GM18505 (cell line): ENCODE measurements at regions not wholly inside any gene's neighbourhood (a gene's known extent, or its start where the extent isn't known, plus 50 kb on each side); places are given as distances from the start of the nearest gene placed in this dataset.

Experiments used
- ATAC-seq: cut with Tn5 transposase; IDR thresholded peaks from one replicate; pipeline ENCODE4 v1.9.1; 2021; ENCODE audit not compliant: unreplicated experiment
- POLR2A ChIP-seq: IDR thresholded peaks from 4 replicates; pipeline ENCODE4 v1.6.1; 2011; ENCODE audit warnings: borderline replicate concordance; ENCODE audit not compliant: insufficient read depth, insufficient read length; ENCODE audit errors: extremely low read depth

DNA sequence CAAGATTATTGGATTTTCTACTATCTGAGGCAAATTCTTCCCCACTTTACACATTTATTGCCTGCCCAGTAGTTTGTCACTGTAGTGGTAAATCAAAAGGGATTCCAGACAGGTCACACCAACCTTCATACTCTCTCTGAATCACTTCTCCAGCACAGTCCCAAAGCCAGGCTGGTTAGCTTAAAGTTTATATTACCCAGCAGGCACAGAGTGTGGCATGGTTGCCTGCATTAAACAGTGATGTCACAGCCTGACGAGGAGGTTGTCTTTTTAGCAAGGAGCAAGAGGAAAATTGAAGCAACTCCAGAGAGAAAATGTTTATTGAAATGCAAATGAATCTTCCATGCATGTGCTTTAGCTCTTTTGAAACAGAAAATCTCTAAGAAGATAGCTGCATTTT is 375.5 kb upstream of the CELF2 start:
- TF ChIP-seq POLR2A = no peak

DNA sequence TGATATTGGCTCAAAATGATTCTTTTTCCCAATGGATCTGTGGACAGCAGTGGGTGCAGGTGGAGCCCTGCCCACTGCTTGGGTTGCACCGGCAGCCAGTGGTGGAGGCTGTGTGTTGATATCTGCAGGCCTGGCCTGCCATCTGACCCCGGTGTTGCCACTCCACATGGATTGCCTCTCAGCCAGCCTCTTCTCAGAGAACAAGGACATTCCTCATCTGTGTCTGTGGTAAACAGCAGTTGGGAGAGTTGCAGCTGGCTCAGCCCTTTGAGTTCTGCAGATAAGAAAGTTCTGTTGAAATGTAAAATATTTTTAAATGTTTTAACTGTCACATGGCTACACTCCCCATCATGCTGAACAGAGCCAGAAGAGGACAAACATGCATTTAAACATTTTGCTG is 374.9 kb upstream of the CELF2 start:
- ATAC-seq = no peak
- TF ChIP-seq POLR2A = no peak

More for the DNA sequence above, 375.5 kb upstream of the CELF2 start:
- ATAC-seq = no peak

- no peak for ATAC-seq
- no peak for TF ChIP-seq POLR2A
These were observed 373.5 kb upstream of the CELF2 start for GRCh38 chr10:10644008-10644646.

DNA sequence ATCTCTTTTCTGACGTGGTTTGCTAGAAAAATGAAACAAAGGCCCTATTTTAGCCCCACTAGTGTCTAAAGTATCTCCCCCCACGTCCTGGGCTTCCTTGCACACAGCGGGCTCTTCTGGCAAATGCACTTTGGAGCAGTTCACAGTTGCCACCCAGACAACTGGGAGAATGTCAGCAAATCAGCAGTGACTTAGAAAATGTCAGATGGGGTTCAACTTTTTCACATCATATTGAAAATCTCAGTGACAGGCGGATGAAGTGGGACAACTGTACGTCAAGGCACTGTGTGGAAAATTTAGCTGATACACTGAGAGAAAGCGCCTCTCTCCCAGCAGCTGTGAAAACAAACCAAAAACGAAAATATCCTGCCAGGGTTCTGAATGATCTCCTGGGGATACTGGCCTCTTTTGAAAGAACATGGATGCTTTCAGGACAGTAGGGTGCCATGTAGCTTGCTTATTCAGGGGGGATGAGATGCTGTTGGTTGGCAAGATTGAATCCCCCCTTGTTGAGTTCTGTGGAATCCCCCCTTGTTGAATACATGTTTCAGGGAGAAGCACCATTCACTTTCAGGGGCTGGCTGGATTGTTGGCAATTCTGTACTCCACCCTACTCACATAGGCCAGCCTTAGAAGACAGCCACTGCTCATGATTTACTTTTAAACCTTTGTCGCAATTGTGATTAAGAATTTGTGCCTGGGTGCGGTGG is 372.8 kb upstream of the CELF2 start:
- no peak for TF ChIP-seq POLR2A
- ATAC-seq = no peak

- TF ChIP-seq POLR2A = no peak
- no peak for ATAC-seq
These were observed 370.3 kb upstream of the CELF2 start for GRCh38 chr10:10647331-10647730.

DNA sequence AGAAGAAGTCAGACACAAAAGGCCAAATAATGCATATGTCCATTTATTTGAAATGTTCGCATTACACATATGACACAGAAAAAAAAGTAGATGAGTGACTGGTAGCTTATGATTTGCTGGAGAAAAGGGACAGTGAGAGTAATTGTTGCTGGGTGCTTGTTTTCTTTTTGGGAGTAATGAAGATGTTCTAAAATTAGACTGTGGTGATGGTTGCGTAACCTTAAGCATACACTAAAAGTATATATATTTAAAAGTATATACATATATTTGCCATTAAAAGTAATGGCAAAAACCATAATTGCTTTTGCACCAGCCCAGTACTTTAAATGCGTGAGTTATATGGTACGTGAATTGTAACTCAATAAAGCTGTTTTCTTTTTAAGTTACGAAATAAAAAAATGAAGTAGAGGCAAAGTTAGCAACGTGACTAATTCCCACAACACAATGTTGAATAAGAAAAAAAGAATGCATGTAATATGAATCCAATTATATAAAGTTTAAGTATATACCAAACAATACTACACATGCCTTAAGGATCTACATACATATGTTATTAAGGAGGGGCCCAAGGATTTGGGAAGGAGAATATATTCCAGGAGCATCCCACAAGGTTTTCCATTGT is 360.4 kb upstream of the CELF2 start:
- TF ChIP-seq POLR2A = no peak
- no peak for ATAC-seq

GRCh38 chr10:10658172-10658785 is 359.4 kb upstream of the CELF2 start:
- TF ChIP-seq POLR2A = no peak
- ATAC-seq = no peak

- no peak for TF ChIP-seq POLR2A
- no peak for ATAC-seq
These were observed 357.6 kb upstream of the CELF2 start for GRCh38 chr10:10660054-10660453.

- ATAC-seq = no peak
- no peak for TF ChIP-seq POLR2A
These were observed 356.5 kb upstream of the CELF2 start for GRCh38 chr10:10661176-10661575.

DNA sequence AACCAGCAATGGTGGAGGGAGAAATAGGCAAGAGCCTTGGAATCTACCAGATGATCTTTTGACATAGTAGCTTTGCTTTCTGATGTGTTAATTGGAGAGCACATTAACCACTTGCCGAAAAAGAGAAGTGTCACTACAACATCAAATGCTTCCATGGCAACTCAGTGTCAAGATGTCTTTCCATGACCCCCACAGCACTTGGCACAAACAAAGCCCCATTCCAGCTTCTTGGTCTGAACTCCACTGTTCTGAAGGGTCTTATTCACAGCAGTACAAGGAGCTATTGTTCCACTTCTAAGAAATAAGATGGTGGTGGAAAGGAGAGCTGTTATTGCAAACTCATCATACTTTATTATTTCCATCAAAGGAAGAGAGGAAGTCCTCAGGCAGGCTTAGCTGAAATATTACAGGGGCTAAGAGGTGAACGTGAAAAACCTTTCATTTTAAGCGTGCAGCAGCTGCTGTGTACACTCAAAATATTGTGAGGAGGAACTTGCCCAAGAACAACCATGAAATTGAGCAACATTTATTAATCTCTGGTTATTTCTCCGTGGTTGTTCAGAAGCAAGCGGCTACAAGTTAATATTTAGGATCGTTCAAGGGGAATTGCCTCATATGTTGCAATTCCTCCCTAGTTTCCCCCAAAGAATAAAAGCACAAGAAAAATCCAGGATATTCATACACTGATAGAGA is 354.8 kb upstream of the CELF2 start:
- TF ChIP-seq POLR2A = no peak
- ATAC-seq = no peak

GRCh38 chr10:10663622-10664021 is 354.1 kb upstream of the CELF2 start:
- ATAC-seq = no peak
- no peak for TF ChIP-seq POLR2A

DNA sequence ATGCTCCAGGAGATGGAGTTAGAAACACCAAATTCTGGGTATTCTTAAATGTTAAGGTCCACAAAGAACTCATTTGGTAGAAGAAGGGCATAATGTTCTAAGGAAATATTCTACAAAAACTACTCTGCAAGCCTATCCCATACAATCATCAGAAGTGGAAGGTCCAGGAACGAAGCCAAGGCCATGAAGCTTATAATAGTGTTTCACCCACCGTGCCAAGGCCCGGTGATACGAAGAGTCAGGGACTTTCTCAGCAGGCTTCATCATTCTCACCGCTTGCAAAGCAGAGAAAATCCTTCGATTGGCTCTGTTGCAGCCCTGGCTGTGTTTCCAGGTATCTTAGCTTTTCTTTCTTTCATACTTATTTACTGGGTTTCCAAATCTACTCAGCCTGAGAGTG is 351.9 kb upstream of the CELF2 start:
- TF ChIP-seq POLR2A = no peak
- ATAC-seq = no peak

- no peak for ATAC-seq
- TF ChIP-seq POLR2A = no peak
These were observed 350.2 kb upstream of the CELF2 start for GRCh38 chr10:10667466-10667865.

DNA sequence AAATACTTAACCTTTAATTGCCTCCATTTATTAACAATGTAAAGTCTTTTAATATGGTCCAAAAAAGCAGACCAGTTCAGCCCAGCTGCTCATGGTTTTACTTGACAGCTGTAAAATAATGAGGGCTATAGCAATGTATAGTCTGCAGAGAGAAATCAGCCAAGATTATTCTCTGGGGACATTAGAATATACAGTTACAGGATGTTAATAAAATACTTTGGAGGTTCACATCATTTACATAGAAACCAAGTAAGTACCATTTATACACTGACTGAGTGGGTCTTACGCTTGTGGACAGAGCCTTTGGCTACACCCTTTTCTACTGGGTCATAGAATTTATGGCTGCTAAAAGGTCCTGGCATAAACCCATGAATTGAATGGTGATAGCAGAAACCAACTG is 340.7 kb upstream of the CELF2 start:
- TF ChIP-seq POLR2A = no peak
- no peak for ATAC-seq

GRCh38 chr10:10677479-10677878 is 340.2 kb upstream of the CELF2 start:
- peak; percentile 77 for ATAC-seq
- TF ChIP-seq POLR2A = no peak
